Esophagus mucosa (tissue), 1 donor: ENCODE measurements at regions not wholly inside any gene's neighbourhood (a gene's known extent, or its start where the extent isn't known, plus 50 kb on each side); places are given as distances from the start of the nearest gene placed in this dataset.
A peak's percentile ranks its signal among the peaks of the same experiment; 100 is the strongest.

ENCODE experiments used
- ATAC-seq: fragments of 200-7000 bp; cut with Tn5 transposase; one replicate; pipeline ENCODE4 v1.9.1; 2020
- donor health status: DM: yes; HTN: yes; CAD: no.

GRCh38 chr3:186487819-186488218 lies 56.4 kb downstream of the CRYGS start:
- ATAC-seq: no peak

GRCh38 chr3:186487037-186487436 lies 57.1 kb downstream of the CRYGS start:
- ATAC-seq: no peak

GRCh38 chr3:186483611-186484340 lies 60.4 kb downstream of the CRYGS start:
- no peak for ATAC-seq

GRCh38 chr3:186481526-186481925 lies 62.7 kb downstream of the CRYGS start:
- ATAC-seq: no peak

- no peak for ATAC-seq
These were observed 66.3 kb downstream of the CRYGS start for GRCh38 chr3:186477876-186478275.

- ATAC-seq: no peak
These were observed 67.1 kb downstream of the CRYGS start for GRCh38 chr3:186477033-186477432.

GRCh38 chr3:186476541-186476940 lies 67.6 kb downstream of the CRYGS start:
- ATAC-seq: no peak

- no peak for ATAC-seq
These were observed 68.1 kb downstream of the CRYGS start for GRCh38 chr3:186476044-186476468.

GRCh38 chr3:186473166-186473565 lies 71.0 kb downstream of the CRYGS start:
- ATAC-seq: no peak

- no peak for ATAC-seq
These were observed 71.6 kb downstream of the CRYGS start for GRCh38 chr3:186472456-186473008.

- ATAC-seq: no peak
These were observed 72.4 kb downstream of the CRYGS start for GRCh38 chr3:186471771-186472170.

- no peak for ATAC-seq
These were observed 74.7 kb downstream of the CRYGS start for GRCh38 chr3:186469525-186469924.

GRCh38 chr3:186467969-186468368 lies 76.2 kb downstream of the CRYGS start:
- no peak for ATAC-seq

- ATAC-seq: no peak
These were observed 77.7 kb downstream of the CRYGS start for GRCh38 chr3:186466391-186466974.

GRCh38 chr3:186465508-186465907 lies 78.7 kb downstream of the CRYGS start:
- ATAC-seq: no peak

- ATAC-seq: no peak
These were observed 79.6 kb downstream of the CRYGS start for GRCh38 chr3:186464424-186465093.

GRCh38 chr3:186461141-186461540 lies 83.0 kb downstream of the CRYGS start:
- ATAC-seq: peak; percentile 67

- no peak for ATAC-seq
These were observed 85.1 kb downstream of the CRYGS start for GRCh38 chr3:186459108-186459467.

- ATAC-seq: peak; percentile 94
These were observed 85.7 kb downstream of the CRYGS start for GRCh38 chr3:186458306-186459107.

GRCh38 chr3:186457236-186457635 lies 86.9 kb downstream of the CRYGS start:
- ATAC-seq: no peak

GRCh38 chr3:186456731-186457191 lies 87.4 kb downstream of the CRYGS start:
- ATAC-seq: no peak

- ATAC-seq: no peak
These were observed 89.1 kb downstream of the CRYGS start for GRCh38 chr3:186454881-186455703.
